ENCODE measurements at regions not wholly inside any gene's neighbourhood (a gene's known extent, or its start where the extent isn't known, plus 50 kb on each side); places are given as distances from the start of the nearest gene placed in this dataset.

DNA sequence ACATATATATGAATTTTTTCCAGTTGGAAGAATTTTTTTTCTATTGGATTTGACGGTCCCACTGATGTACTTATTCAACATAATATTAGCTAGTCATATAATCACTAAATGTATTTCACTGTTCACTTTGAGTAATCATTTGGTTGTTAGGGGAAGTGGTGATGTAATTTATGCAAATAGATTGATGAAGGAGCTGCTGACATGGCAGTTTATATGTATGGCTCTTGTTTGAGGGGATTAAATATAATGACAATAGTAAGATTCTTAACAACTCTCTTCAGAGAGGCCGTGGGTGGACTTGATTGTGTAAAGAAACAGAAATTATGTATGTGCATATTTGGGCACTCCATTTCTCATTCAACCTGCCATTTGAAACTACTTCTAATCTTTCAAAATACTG is 653.6 kb upstream of the ADGRL4 start:
- TF ChIP-seq, protein P1, sequence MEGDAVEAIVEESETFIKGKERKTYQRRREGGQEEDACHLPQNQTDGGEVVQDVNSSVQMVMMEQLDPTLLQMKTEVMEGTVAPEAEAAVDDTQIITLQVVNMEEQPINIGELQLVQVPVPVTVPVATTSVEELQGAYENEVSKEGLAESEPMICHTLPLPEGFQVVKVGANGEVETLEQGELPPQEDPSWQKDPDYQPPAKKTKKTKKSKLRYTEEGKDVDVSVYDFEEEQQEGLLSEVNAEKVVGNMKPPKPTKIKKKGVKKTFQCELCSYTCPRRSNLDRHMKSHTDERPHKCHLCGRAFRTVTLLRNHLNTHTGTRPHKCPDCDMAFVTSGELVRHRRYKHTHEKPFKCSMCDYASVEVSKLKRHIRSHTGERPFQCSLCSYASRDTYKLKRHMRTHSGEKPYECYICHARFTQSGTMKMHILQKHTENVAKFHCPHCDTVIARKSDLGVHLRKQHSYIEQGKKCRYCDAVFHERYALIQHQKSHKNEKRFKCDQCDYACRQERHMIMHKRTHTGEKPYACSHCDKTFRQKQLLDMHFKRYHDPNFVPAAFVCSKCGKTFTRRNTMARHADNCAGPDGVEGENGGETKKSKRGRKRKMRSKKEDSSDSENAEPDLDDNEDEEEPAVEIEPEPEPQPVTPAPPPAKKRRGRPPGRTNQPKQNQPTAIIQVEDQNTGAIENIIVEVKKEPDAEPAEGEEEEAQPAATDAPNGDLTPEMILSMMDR (IDR thresholded peaks at IDR 0.05 in 8 of 11, conservative IDR thresholded peaks at IDR 0.05 in 3 of 11): no peak
- no peak for TF ChIP-seq POLR2A (IDR thresholded peaks at IDR 0.05)
- no peak for TF ChIP-seq POLR2AphosphoS5 (IDR thresholded peaks at IDR 0.05)
